ENCODE measurements at regions not wholly inside any gene's neighbourhood (a gene's known extent, or its start where the extent isn't known, plus 50 kb on each side); places are given as distances from the start of the nearest gene placed in this dataset.

- intact Hi-C loops (cut with DNase I): no loop called here
- no peaks in the 10 kb centered on the region for H3K36me3 ChIP-seq
- DNase-seq (ENCODE audit: low spot score in 2 of 2): no peak
- peaks cover 0 to 11% of the 10 kb centered on the region in 2 donors for H3K4me1 ChIP-seq
- TF ChIP-seq, protein P1, sequence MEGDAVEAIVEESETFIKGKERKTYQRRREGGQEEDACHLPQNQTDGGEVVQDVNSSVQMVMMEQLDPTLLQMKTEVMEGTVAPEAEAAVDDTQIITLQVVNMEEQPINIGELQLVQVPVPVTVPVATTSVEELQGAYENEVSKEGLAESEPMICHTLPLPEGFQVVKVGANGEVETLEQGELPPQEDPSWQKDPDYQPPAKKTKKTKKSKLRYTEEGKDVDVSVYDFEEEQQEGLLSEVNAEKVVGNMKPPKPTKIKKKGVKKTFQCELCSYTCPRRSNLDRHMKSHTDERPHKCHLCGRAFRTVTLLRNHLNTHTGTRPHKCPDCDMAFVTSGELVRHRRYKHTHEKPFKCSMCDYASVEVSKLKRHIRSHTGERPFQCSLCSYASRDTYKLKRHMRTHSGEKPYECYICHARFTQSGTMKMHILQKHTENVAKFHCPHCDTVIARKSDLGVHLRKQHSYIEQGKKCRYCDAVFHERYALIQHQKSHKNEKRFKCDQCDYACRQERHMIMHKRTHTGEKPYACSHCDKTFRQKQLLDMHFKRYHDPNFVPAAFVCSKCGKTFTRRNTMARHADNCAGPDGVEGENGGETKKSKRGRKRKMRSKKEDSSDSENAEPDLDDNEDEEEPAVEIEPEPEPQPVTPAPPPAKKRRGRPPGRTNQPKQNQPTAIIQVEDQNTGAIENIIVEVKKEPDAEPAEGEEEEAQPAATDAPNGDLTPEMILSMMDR (IDR thresholded peaks at IDR 0.05): no peak
- no peak overlapping the region for H3K4me3 ChIP-seq
- H3K9me3 ChIP-seq: no peaks in the 10 kb centered on the region
- H3K27ac ChIP-seq: no peak overlapping the region
- no peaks in the 10 kb centered on the region for H3K27me3 ChIP-seq
Measured at GRCh38 chr12:68416350-68416749, 84.2 kb upstream of the MDM1 start.

DNA sequence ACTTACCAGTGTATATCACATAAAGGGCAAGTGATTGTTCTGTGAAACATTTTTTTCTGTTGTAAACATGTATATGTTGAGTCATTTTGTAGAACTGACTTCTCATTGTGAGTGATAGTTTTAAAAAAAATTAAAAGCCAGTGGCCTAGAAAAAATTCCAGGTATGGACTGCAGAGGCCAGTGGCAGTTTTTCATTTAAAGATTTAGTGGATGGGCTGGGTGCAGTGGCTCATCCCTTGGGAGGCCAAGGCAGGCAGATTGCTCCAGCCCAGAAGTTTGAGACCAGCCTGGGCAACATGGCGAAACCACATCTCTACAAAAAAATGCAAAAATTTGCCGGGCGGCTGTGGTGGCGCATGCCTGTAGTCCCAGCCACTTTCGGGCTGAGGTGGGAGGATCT, 84.7 kb upstream of the MDM1 start:
- no peaks in the 10 kb centered on the region for H3K27me3 ChIP-seq
- no peak overlapping the region for H3K4me3 ChIP-seq
- H3K9me3 ChIP-seq: no peaks in the 10 kb centered on the region
- H3K36me3 ChIP-seq: no peaks in the 10 kb centered on the region
- H3K27ac ChIP-seq: no peak overlapping the region
- intact Hi-C loops (cut with DNase I): no loop called here
- TF ChIP-seq, protein P1 (IDR thresholded peaks at IDR 0.05): no peak
- H3K4me1 ChIP-seq: peaks cover 0 to 11% of the 10 kb centered on the region in 2 donors
- DNase-seq (ENCODE audit: low spot score in 2 of 2): no peak

- Histone ChIP-seq H3K4me1 (peaks cover 0 to 11% of the 10 kb centered on the region in 2 donors), H3K9me3 (no peaks in the 10 kb centered on the region), H3K36me3 (no peaks in the 10 kb centered on the region), H3K27ac (peak overlapping the region in 1 of 2 donors; percentile 30), H3K27me3 (no peaks in the 10 kb centered on the region), H3K4me3 (no peak overlapping the region)
- no peak for DNase-seq (ENCODE audit: low spot score in 2 of 2)
- TF ChIP-seq, protein P1 (IDR thresholded peaks at IDR 0.05): no peak
- intact Hi-C loops (cut with DNase I): no loop called here
Measured at GRCh38 chr12:68418137-68418460, 85.9 kb upstream of the MDM1 start.

- Histone ChIP-seq H3K27ac (peak overlapping the region; percentile 54 to 67), H3K36me3 (no peaks in the 10 kb centered on the region), H3K9me3 (no peaks in the 10 kb centered on the region), H3K4me1 (peaks cover 0 to 11% of the 10 kb centered on the region in 2 donors), H3K27me3 (no peaks in the 10 kb centered on the region), H3K4me3 (peak overlapping the region; percentile 27 to 40)
- intact Hi-C loops (cut with DNase I): loop anchor here (5.0 kb wide), 1 partner anchor 192 kb away; the partner anchor contains the start of gene RAP1B
- TF ChIP-seq, protein P1 (IDR thresholded peaks at IDR 0.05): no peak
- DNase-seq (ENCODE audit: low spot score in 2 of 2): peak in 1 of 2 donors; percentile 70
Measured at GRCh38 chr12:68420225-68421010, 88.3 kb upstream of the MDM1 start.

- Histone ChIP-seq H3K27me3 (no peaks in the 10 kb centered on the region), H3K36me3 (no peaks in the 10 kb centered on the region), H3K4me1 (peaks cover 0 to 11% of the 10 kb centered on the region in 2 donors), H3K4me3 (no peak overlapping the region), H3K27ac (no peak overlapping the region), H3K9me3 (no peaks in the 10 kb centered on the region)
- TF ChIP-seq, protein P1 (IDR thresholded peaks at IDR 0.05): no peak
- DNase-seq (ENCODE audit: low spot score in 2 of 2): no peak
- intact Hi-C loops (cut with DNase I): loop anchor here (5.0 kb wide), 1 partner anchor 190 kb away; the partner anchor contains the start of gene RAP1B
Measured at GRCh38 chr12:68422159-68422558, 90.0 kb upstream of the MDM1 start.
